ENCODE measurements at regions not wholly inside any gene's neighbourhood (a gene's known extent, or its start where the extent isn't known, plus 50 kb on each side); places are given as distances from the start of the nearest gene placed in this dataset.
"Not testable (repeated sequence)": the region's sequence is repeated elsewhere in the genome, so short reads cannot be mapped to it uniquely, and the experiment has no call there.

DNA sequence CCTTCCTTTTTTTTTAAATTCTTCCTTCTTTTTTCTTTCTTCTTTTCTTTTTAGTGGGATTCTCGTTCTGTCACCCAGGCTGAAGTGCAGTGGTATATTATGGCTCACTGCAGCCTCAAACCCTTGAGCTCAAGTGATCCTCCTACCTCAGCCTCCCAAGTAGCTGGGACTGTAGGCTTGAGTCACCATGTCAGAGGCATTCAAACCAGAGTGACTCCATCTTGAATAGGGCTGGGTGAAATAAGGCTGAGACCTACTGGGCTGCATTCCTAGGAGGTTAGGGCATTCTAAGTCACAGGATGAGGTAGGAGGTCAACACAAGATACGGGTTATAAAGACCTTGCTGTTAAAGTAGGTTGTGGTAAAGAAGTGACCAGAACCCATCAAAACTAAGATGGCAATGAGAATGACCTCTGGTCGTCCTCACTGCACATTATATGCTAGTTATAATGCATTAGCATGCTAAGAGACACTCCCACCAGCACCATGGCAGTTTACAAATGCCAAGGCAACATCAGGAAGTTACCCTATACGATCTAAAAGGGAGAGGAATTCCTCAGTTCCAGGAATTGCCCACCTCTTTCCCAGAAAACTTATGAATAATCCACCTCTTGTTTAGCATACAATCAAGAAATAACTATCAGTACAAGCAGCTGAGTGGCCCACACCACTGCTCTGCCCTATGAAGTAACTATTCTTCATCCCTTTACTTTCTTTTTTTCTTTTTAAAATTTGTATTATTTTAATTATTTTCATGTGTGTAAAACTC, 99.0 kb upstream of the ITGB1 start:
- Mint-ChIP-seq H3K9me3 (no peaks in the 10 kb centered on the region), H3K4me1 (ENCODE audit: unreplicated experiment) (no peaks in the 10 kb centered on the region), H3K27ac (no peak overlapping the region), H3K27me3 (no peaks in the 10 kb centered on the region), H3K4me3 (no peak overlapping the region), H3K36me3 (no peaks in the 10 kb centered on the region)
- DNase-seq (ENCODE audit: extremely low spot score, unreplicated experiment): no peak
- TF ChIP-seq, protein P1, sequence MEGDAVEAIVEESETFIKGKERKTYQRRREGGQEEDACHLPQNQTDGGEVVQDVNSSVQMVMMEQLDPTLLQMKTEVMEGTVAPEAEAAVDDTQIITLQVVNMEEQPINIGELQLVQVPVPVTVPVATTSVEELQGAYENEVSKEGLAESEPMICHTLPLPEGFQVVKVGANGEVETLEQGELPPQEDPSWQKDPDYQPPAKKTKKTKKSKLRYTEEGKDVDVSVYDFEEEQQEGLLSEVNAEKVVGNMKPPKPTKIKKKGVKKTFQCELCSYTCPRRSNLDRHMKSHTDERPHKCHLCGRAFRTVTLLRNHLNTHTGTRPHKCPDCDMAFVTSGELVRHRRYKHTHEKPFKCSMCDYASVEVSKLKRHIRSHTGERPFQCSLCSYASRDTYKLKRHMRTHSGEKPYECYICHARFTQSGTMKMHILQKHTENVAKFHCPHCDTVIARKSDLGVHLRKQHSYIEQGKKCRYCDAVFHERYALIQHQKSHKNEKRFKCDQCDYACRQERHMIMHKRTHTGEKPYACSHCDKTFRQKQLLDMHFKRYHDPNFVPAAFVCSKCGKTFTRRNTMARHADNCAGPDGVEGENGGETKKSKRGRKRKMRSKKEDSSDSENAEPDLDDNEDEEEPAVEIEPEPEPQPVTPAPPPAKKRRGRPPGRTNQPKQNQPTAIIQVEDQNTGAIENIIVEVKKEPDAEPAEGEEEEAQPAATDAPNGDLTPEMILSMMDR (conservative IDR thresholded peaks at IDR 0.05): no peak

DNA sequence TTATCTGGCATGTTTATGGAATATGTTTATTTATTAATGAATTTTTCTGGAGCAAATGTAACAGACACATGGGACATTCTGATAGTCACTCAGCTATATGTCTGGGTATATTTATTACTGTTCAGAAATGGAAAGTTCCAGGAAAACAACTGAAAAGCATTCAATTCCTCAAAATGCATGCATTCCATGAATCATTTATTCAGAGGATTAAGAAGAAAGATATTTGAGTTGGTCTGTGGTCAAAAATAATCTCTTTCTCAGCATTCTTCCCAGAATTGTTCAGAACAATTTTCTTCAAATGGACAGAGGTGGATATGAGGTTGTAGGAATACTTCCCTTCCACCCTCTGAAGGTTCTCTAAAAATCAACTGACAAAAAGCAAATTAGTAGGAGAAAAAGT, 97.6 kb upstream of the ITGB1 start:
- DNase-seq (ENCODE audit: extremely low spot score, unreplicated experiment): no peak
- TF ChIP-seq, protein P1 (conservative IDR thresholded peaks at IDR 0.05): no peak
- no peaks in the 10 kb centered on the region for H3K36me3 Mint-ChIP-seq
- H3K9me3 Mint-ChIP-seq: no peaks in the 10 kb centered on the region
- no peaks in the 10 kb centered on the region for H3K4me1 Mint-ChIP-seq (ENCODE audit: unreplicated experiment)
- H3K27ac Mint-ChIP-seq: no peak overlapping the region
- H3K27me3 Mint-ChIP-seq: no peaks in the 10 kb centered on the region
- H3K4me3 Mint-ChIP-seq: no peak overlapping the region

GRCh38 chr10:33052915-33053810, 95.1 kb upstream of the ITGB1 start:
- no peak for DNase-seq (ENCODE audit: extremely low spot score, unreplicated experiment)
- TF ChIP-seq, protein P1 (conservative IDR thresholded peaks at IDR 0.05): no peak
- H3K36me3 Mint-ChIP-seq: no peaks in the 10 kb centered on the region
- no peaks in the 10 kb centered on the region for H3K9me3 Mint-ChIP-seq
- no peak overlapping the region for H3K4me3 Mint-ChIP-seq
- no peaks in the 10 kb centered on the region for H3K4me1 Mint-ChIP-seq (ENCODE audit: unreplicated experiment)
- H3K27me3 Mint-ChIP-seq: no peaks in the 10 kb centered on the region
- no peak overlapping the region for H3K27ac Mint-ChIP-seq

DNA sequence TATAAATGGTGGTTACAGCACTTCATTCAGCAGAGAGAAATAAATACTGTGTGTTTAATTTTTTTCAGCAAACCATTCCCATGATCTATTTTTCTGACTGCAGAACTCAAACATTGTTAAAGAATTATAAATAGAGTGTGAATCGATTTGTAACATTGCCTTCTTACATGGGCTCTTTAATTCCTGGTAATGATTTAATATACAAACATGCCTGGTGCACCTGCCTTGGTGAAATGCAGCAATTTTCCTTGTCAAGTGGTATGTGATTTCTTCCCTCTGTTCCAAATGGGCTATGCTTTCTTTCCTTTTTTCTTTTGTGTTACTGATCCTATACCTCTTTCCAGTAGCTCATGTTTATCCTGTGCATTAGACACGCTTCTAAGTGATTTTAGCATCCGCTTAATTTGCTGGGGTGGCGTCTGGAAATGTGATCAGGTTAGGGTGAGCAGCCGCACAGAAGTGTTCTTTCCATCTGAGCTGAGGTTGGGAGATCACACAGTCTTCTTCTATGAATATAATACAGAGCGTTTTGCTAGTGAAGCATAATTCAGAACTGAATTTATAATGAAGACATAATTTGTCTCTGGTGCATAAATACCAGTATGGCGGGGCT, 94.3 kb upstream of the ITGB1 start:
- no peak overlapping the region for H3K27ac Mint-ChIP-seq

GRCh38 chr10:33049963-33050920, 92.2 kb upstream of the ITGB1 start:
- H3K9me3 Mint-ChIP-seq; H3K4me1 Mint-ChIP-seq (ENCODE audit: unreplicated experiment); H3K27me3 Mint-ChIP-seq; H3K36me3 Mint-ChIP-seq; H3K4me3 Mint-ChIP-seq; DNase-seq (ENCODE audit: extremely low spot score, unreplicated experiment); H3K27ac Mint-ChIP-seq: not testable (repeated sequence)

More for the DNA sequence above, 94.3 kb upstream of the ITGB1 start:
- no peaks in the 10 kb centered on the region for H3K27me3 Mint-ChIP-seq
- H3K4me1 Mint-ChIP-seq (ENCODE audit: unreplicated experiment): no peaks in the 10 kb centered on the region
- no peak overlapping the region for H3K4me3 Mint-ChIP-seq
- H3K36me3 Mint-ChIP-seq: no peaks in the 10 kb centered on the region
- H3K9me3 Mint-ChIP-seq: no peaks in the 10 kb centered on the region
- TF ChIP-seq, protein P1 (conservative IDR thresholded peaks at IDR 0.05): no peak
- no peak for DNase-seq (ENCODE audit: extremely low spot score, unreplicated experiment)
